Testis (tissue), 2 donors: ENCODE measurements at regions not wholly inside any gene's neighbourhood (a gene's known extent, or its start where the extent isn't known, plus 50 kb on each side); places are given as distances from the start of the nearest gene placed in this dataset.

Experiments
- DNase-seq: peaks from one replicate; pipeline ENCODE4 v3.0.0-alpha.2; 2019
- H3K27ac ChIP-seq, 2 donors: fragments of 200-600 bp; sonication (generic); one replicate each; pipeline ENCODE4 v1.5.1; 2019
- H3K27me3 ChIP-seq: fragments of 200-600 bp; sonication (generic); one replicate; pipeline ENCODE4 v1.5.1; 2019
- H3K36me3 ChIP-seq: fragments of 200-600 bp; sonication (generic); one replicate; pipeline ENCODE4 v1.5.1; 2017; ENCODE audit warnings: low read depth; ENCODE audit errors: missing control alignments
- H3K4me1 ChIP-seq: fragments of 200-600 bp; sonication (generic); one replicate; pipeline ENCODE4 v1.5.1; 2019
- H3K4me3 ChIP-seq, 2 donors: fragments of 200-600 bp; sonication (generic); one replicate each; pipeline ENCODE4 v1.5.1; 2017 to 2019
- H3K9me3 ChIP-seq: fragments of 200-600 bp; sonication (generic); one replicate; pipeline ENCODE4 v1.5.1; 2017
- POLR2A ChIP-seq: fragments of 450-650 bp; IDR thresholded peaks from one replicate; pipeline ENCODE4 v1.6.1; 2017; ENCODE audit warnings: antibody characterized with exemption, mild to moderate bottlenecking, moderate library complexity
- WGBS, 2 donors: methylation state at CpG; one replicate each; pipeline ENCODE4 v1.1.5; 2018; 5-methylcytosine and 5-hydroxymethylcytosine counted together
- intact Hi-C: fragments of 100-400 bp; cut with DNase I; formaldehyde crosslinking; loops from one replicate; pipeline ENCODE4 v1.15.1; 2023; ENCODE audit warnings: low total_unique reads
- TF ChIP-seq, protein P1 (sequence below), 3 experiments: fragments of 450-650 bp in 2 of 3; fragments of 200-600 bp in 1 of 3; sonication (generic) in 1 of 3; IDR thresholded peaks; one replicate each; pipeline ENCODE4 v1.5.1; 2016 to 2019; ENCODE audit warnings: antibody characterized with exemption in 3 of 3, mild to moderate bottlenecking in 2 of 3, moderate library complexity in 1 of 3

- H3K4me1 ChIP-seq = no peaks in the 10 kb centered on the region
- DNase-seq = no peak
These were observed 125.4 kb upstream of the USP25 start for GRCh38 chr21:15604413-15604812.

GRCh38 chr21:15614766-15615165, 115.0 kb upstream of the USP25 start:
- TF ChIP-seq, protein P1, sequence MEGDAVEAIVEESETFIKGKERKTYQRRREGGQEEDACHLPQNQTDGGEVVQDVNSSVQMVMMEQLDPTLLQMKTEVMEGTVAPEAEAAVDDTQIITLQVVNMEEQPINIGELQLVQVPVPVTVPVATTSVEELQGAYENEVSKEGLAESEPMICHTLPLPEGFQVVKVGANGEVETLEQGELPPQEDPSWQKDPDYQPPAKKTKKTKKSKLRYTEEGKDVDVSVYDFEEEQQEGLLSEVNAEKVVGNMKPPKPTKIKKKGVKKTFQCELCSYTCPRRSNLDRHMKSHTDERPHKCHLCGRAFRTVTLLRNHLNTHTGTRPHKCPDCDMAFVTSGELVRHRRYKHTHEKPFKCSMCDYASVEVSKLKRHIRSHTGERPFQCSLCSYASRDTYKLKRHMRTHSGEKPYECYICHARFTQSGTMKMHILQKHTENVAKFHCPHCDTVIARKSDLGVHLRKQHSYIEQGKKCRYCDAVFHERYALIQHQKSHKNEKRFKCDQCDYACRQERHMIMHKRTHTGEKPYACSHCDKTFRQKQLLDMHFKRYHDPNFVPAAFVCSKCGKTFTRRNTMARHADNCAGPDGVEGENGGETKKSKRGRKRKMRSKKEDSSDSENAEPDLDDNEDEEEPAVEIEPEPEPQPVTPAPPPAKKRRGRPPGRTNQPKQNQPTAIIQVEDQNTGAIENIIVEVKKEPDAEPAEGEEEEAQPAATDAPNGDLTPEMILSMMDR (IDR thresholded peaks at IDR 0.05) = no peak
- no peak for TF ChIP-seq POLR2A
- no peaks in the 10 kb centered on the region for H3K27me3 ChIP-seq
- no peaks in the 10 kb centered on the region for H3K4me1 ChIP-seq
- H3K4me3 ChIP-seq = no peak overlapping the region
- no peaks in the 10 kb centered on the region for H3K36me3 ChIP-seq
- WGBS, 2 donors = 40 to 53% methylated on average over 1 of the region's 1 CpG
- H3K9me3 ChIP-seq = no peaks in the 10 kb centered on the region
- H3K27ac ChIP-seq = no peak overlapping the region
- intact Hi-C loops = no loop called here
- DNase-seq = no peak

More at GRCh38 chr21:15604413-15604812, 125.4 kb upstream of the USP25 start:
- WGBS, 2 donors = 44 to 53% methylated on average over 2 of the region's 2 CpGs
- no peak overlapping the region for H3K4me3 ChIP-seq
- H3K36me3 ChIP-seq = no peaks in the 10 kb centered on the region
- H3K27me3 ChIP-seq = no peaks in the 10 kb centered on the region
- no peak overlapping the region for H3K27ac ChIP-seq
- TF ChIP-seq, protein P1 (IDR thresholded peaks at IDR 0.05) = no peak
- no peak for TF ChIP-seq POLR2A
- H3K9me3 ChIP-seq = no peaks in the 10 kb centered on the region
- intact Hi-C loops = no loop called here

- DNase-seq = no peak
- Histone ChIP-seq H3K4me3 (no peak overlapping the region), H3K36me3 (no peaks in the 10 kb centered on the region), H3K27me3 (no peaks in the 10 kb centered on the region), H3K9me3 (no peaks in the 10 kb centered on the region), H3K4me1 (no peaks in the 10 kb centered on the region), H3K27ac (no peak overlapping the region)
- TF ChIP-seq, protein P1 (IDR thresholded peaks at IDR 0.05) = no peak
- no peak for TF ChIP-seq POLR2A
- WGBS, 2 donors = 49 to 60% methylated on average over 2 of the region's 2 CpGs
- intact Hi-C loops = no loop called here
These were observed 112.8 kb upstream of the USP25 start for GRCh38 chr21:15616864-15617574.

DNA sequence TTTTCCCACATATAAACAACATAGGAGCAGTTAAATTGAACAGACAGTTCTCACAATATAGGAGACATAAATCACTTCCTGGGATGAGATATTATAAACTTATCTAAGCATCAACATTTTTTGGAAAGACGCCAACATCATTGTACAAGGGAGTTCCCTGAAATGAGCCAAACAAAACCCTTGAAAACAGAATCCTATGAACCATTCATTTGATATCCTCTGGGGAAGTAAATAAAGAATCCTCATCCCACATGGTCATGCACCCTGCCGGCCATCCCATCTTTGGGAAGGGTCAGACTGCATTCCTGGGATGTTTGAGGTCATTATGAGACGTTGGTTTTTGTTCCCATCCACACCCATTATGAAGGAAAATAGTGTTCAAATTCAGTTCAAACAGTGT, 111.8 kb upstream of the USP25 start:
- Histone ChIP-seq H3K4me3 (no peak overlapping the region), H3K4me1 (no peaks in the 10 kb centered on the region), H3K27ac (no peak overlapping the region), H3K9me3 (no peaks in the 10 kb centered on the region), H3K27me3 (no peaks in the 10 kb centered on the region), H3K36me3 (no peaks in the 10 kb centered on the region)
- no peak for TF ChIP-seq POLR2A
- TF ChIP-seq, protein P1 (IDR thresholded peaks at IDR 0.05) = no peak
- 43 to 49% methylated on average over 3 of the region's 3 CpGs for WGBS, 2 donors
- intact Hi-C loops = no loop called here
- DNase-seq = no peak

GRCh38 chr21:15620892-15621291, 108.9 kb upstream of the USP25 start:
- no peaks in the 10 kb centered on the region for H3K4me1 ChIP-seq
- no peaks in the 10 kb centered on the region for H3K27me3 ChIP-seq
- no peak overlapping the region for H3K4me3 ChIP-seq
- DNase-seq = no peak
- H3K27ac ChIP-seq = no peak overlapping the region
- H3K9me3 ChIP-seq = no peaks in the 10 kb centered on the region
- intact Hi-C loops = no loop called here
- WGBS, 2 donors = 93 to 94% methylated on average over 2 of the region's 2 CpGs
- no peaks in the 10 kb centered on the region for H3K36me3 ChIP-seq
- TF ChIP-seq, protein P1 (IDR thresholded peaks at IDR 0.05) = no peak
- TF ChIP-seq POLR2A = no peak
